NCI-H1930 (cell line): ENCODE measurements at regions not wholly inside any gene's neighbourhood (a gene's known extent, or its start where the extent isn't known, plus 50 kb on each side); places are given as distances from the start of the nearest gene placed in this dataset.
"Not testable (repeated sequence)": the region's sequence is repeated elsewhere in the genome, so short reads cannot be mapped to it uniquely, and the experiment has no call there.

ENCODE experiments used
- DNase-seq, 2 experiments: peaks; one replicate each; lab custom pipeline; 2025; lab: John Stamatoyannopoulos, UW

DNA sequence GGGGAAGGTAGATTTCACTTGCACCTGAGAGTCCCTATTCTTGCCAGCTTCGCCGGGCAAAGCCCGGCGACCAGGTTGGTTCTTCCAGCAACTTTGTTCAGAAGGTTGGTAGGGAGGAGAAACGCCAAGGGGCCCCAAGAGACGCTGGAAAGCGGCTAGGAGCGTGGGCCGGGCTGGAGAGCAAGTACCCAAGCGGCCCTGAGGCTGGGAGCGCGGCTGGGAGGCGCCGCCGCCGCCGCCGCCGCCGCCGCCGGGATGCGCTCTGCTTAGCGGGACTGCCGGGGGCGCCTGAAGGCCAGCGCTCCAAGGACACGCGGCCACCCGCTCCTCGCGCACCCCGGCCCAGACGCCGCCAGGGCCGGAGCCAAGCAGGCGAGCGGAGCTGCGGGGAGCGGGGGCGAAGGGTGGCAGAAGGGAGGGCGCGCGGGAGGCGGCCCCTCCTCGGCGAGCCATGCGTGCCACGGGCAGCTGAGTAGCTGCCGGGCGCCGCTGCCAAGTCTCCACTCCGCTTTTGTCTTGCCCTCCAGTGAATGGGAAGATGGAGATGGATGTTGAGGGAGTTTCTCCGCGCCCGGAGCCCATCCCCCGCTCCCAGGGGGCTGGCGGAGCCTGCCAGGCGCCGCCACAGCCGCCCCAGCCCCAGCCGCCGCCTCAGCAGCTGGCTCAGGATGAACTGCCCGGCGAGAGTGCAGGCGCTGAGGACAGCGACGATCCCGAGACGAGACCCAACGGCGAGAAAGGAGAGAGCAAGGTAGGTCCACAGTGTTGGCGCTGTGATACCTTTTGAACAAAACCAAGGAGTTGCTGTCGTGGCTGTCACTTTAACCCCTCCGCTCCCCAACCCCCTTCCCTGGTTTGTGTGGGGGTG is 227.4 kb upstream of the AZI2 start:
- DNase-seq: peak; percentile 16 to 37

DNA sequence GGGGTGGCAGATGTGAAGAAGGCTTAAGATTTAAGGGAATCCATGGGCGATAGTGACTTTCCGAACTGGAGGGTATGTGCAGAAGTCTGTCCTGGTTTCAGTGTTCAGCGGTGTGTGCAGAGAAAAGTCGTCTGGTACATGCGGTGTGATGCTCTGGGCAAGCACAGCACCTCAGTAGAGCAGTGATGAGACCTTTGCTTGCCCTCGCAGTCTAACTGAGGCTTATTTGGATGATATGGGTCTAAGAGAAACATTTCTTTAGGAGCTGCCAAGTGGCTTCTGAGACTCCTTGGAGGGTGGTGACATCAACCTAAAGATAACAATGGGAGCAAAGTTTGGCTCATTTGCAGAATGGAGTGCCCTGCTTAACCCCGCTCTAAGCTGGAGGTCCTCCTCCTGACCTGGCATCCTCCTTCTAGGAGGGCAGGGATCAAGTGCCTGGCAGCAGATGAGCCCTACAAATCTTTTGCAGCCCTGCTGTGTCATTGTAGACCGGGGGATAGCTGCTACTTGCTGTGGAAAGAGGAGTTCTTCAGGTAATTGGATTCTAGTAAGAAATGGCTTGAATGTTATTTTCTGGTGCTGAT is 228.1 kb upstream of the AZI2 start:
- DNase-seq: no peak

GRCh38 chr3:28577941-28578500 is 229.4 kb upstream of the AZI2 start:
- no peak for DNase-seq

GRCh38 chr3:28586325-28586724 is 237.7 kb upstream of the AZI2 start:
- no peak for DNase-seq

- no peak for DNase-seq
Measured at GRCh38 chr3:28587723-28588122, 239.1 kb upstream of the AZI2 start.

DNA sequence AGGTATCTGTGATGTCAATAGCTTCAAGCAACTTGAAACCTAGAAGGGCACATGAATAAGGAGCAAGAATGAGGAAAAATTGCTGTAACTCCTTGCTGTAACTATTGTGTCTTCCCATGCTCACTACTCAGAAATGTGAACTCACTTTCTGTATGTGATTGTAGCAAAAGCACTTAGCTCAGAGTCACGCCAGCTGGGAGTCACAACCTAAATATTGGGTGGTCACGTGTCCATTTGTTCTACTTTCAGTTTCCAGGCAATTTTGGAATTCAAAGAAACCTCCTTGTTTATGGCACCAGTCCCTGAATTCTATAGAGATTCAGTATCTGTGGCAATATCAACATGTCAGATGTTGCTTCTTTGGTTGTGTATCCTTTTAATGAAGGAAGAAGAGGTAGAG is 241.6 kb upstream of the AZI2 start:
- no peak for DNase-seq

- no peak for DNase-seq
Measured at GRCh38 chr3:28590860-28591259, 242.2 kb upstream of the AZI2 start.

DNA sequence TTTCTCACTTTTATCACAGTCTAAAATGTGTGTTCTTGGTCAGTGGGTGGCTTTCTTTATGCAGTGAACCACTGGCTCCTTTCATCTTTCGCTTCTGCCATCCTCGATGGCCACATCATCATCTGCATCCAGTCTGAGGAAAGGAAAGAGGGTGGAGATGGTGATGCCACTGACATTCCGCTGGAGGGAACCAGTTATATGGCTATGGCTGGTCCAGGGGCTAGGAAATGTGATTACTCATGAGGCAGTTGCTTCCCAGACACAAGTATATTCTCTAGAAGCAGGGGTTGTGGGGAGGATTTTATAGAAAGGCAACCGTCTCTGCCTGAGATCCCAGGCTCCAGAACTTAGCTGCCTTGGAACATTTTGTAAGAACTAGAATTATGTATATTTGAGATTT is 246.7 kb upstream of the AZI2 start:
- DNase-seq: no peak

DNA sequence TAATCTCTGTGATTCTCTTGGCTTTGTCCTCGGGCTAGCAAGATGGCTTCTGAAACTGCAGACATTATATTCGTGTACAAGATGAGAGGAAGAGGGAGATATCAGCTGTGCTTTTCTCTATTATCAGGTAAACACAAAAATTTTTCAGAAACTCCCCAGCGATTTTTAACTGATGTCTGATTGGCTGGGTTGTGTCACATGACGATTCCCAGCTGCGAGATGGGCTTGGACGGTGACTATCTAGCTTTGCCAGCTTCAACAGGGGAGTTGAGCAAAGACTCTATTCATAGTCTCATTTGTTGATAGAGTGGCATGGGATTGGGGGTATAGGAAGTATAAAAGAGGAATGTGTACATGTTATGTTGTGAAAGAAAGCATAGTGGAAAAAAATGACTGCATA is 248.8 kb upstream of the AZI2 start:
- DNase-seq: no peak

- DNase-seq: no peak
Measured at GRCh38 chr3:28598165-28598564, 249.5 kb upstream of the AZI2 start.

DNA sequence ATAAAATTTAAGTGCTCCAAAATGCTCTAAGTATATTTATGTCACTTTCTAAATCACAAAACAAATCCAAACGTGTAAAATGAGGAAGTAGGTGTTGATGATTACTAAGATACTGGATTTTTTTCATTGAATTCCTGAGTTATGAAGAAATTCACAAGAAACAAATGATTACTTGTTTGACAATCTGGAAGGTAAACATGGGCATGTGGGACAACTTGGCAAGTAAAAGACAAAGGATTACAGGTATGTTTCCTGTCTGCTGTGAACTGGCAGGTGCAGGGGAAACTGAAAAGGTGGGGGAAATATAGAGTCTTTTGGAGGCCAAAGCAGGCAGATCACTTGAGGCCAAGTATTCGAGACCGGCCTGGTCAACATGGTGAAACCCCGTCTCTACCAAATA is 252.7 kb upstream of the AZI2 start:
- DNase-seq: no peak

GRCh38 chr3:28606283-28606682 is 257.7 kb upstream of the AZI2 start:
- no peak for DNase-seq

- peak; percentile 17 to 31 for DNase-seq
Measured at GRCh38 chr3:28612232-28612631, 263.6 kb upstream of the AZI2 start.

DNA sequence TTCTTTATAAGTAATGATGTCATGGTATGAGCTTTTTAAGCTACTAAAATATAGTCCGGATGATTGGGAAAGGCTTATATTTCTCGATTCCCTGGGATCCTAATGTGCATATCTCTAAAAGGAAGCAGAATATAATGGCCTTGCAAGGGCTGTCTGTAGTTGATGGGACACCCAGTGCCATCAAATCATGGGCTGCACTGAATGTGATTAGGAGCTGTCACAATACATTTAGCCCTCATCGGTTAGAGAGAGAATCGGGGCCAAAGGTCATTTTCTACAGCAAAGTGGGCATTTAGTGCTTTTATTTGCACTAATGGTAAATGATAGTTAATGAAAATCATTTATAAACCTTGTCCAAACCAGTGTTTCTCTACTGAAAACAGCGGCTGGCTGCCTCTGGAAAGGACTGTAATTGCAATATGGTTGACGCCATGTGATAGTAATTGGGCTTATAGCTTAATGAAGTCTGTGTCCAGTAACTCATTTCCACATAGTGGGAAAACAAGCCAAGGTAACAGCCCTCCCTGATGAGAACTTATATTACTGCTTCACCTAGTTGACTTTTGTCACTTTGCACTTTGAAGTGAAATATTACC is 265.0 kb upstream of the AZI2 start:
- no peak for DNase-seq

DNA sequence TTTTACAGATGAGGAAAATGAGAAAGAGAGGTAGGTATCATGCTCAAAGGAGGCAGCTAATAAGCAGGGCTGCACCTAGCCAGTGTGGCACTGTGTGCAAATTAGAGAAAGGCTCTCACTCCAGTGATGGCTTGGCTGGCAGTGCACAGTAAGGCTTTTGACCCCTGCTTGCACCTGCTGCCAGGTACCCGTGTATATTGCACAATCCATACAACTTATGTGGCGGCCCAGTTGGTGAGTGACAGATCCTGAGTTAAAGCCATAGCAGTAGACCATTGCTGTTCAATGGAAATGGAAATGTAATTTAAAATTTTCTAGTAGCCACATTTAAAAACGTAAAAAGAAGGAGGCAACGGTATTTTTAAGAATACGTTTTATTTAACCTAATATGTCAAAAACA is 266.4 kb upstream of the AZI2 start:
- no peak for DNase-seq

GRCh38 chr3:28615971-28616370 is 267.3 kb upstream of the AZI2 start:
- no peak for DNase-seq

DNA sequence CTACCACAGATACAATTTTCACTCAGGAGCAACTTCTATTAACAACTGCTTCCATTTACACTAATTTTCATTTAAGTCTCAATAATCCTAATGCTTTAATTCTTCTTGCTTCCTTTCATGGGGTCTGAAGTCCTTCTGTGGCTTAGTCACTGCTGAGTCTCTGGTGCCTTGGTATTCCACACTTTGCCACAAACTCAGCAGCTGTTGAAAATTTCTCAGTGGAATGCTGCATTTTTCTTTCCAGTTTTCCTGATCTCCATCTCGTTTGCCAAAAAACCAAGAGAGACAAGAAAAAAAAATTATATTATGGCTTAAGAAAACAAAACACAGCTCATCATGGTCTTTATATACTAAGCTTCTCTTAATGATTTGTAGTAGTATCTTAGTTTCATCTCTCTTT is 269.2 kb upstream of the AZI2 start:
- DNase-seq: no peak

DNA sequence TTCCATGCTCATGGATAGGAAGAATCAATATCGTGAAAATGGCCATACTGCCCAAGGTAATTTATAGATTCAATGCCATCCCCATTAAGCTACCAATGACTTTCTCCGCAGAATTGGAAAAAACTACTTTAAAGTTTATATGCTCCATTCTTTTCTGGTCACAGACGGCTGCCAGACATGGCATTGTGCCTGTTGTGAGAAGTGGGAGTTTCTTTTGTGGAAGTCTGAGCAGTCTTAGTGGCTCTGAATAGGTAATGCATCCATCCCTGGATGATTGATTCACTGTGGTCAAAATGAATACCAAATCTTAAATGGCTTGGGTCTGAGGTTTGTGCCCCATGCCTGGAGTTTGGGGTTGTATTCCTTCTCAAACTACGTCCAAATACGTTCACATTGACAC is 274.5 kb upstream of the AZI2 start:
- DNase-seq: no peak

DNA sequence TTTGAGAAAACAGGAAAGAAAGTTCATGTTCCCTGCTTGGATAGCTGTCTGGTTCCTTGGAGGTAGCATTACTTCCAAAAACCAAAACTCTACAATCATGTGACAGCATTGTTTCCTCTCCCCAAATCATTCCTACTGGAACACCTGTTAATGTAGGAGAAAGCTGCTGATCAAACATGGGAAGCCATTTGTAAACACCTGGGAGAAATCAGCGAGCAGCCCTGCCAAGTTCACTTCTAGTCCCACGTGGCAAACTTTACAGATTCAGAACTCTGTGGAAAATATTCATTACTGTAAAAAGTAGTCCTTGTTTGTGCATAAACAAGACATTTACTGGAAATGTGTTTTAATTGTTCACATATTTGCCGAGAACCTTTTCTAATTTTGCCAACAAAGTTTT is 275.5 kb upstream of the AZI2 start:
- DNase-seq: no peak

DNA sequence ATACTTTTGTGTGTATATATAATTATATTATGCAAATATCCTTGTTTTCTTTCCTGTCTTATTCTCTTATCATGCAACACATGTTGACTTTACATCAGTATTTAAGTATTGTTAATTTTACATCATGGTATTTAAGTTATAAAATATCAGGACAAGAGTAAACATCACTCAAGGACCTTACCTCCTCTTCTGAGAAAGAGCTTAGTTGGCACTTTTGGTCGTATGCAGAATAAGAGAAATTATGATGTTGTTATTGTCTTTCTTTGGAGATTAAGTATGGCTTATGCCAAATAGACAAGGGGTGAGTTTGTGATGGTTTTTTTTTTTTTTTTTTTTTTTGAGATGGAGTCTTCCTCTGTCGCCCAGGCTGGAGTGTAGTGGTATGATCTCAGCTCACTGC is 279.2 kb upstream of the AZI2 start:
- not testable (repeated sequence) for DNase-seq

GRCh38 chr3:28634019-28634418 is 285.4 kb upstream of the AZI2 start:
- DNase-seq: no peak

DNA sequence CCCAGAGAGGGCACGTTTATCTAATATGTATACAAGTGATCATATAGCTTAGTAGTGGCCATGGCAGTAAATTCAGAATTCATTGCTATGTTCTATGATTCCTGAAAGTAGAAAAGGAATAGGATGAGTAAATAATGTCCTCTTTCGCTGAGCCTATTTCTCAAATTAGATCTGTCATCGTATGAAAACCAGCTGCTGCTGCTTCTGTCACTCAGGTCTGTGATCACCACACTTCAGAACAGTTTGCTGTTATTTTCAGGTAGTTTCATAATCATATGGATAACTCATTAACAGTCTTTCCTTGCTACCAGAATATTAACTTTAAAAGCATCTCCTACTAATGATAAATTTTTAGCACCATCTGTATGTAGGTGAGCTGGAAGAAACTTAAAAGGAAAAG is 289.1 kb upstream of the AZI2 start:
- no peak for DNase-seq

DNA sequence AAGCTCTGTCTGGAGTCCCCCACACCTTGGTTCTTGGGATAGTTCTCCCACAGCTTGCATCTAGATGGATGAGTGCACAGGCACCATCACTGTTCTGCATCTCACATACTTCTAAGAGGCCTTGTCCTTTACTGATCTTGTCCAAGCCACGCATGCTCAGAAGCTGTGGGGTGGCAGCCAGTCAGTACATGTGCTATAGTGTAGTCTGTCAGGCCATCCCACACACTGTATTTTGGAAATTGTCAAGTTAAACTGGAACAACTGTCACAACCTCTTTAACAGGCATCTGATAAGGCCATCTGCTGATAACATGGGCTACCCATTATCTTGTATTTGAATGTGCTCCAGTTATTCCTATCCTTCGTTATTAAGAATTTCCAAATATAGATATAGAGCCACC is 296.5 kb upstream of the AZI2 start:
- no peak for DNase-seq
